Activated naive CD4-positive, alpha-beta T cell (primary cell): ENCODE measurements at regions not wholly inside any gene's neighbourhood (a gene's known extent, or its start where the extent isn't known, plus 50 kb on each side); places are given as distances from the start of the nearest gene placed in this dataset.
"Not testable (repeated sequence)": the region's sequence is repeated elsewhere in the genome, so short reads cannot be mapped to it uniquely, and the experiment has no call there.

Experiments used
- DNase-seq, 4 experiments: peaks; one replicate each; lab custom pipeline; 2025; lab: John Stamatoyannopoulos, UW

GRCh38 chr13:65154661-65155447, 2075.3 kb downstream of the PCDH9 start:
- DNase-seq, result no peak

GRCh38 chr13:65149687-65150086, 2080.4 kb downstream of the PCDH9 start:
- DNase-seq, result no peak

- no peak for DNase-seq
Observed at GRCh38 chr13:65143920-65144319, 2086.2 kb downstream of the PCDH9 start.

GRCh38 chr13:65133094-65133493, 2097.0 kb downstream of the PCDH9 start:
- DNase-seq, result no peak

GRCh38 chr13:65125236-65125635, 2104.9 kb downstream of the PCDH9 start:
- DNase-seq, result no peak

- DNase-seq, result no peak
Observed at GRCh38 chr13:65112531-65112941, 2117.6 kb downstream of the PCDH9 start.

GRCh38 chr13:65112123-65112522, 2118.0 kb downstream of the PCDH9 start:
- no peak for DNase-seq

GRCh38 chr13:65111223-65111622, 2118.9 kb downstream of the PCDH9 start:
- no peak for DNase-seq

- not testable (repeated sequence) for DNase-seq
Observed at GRCh38 chr13:65104436-65104835, 2125.7 kb downstream of the PCDH9 start.

- DNase-seq, result no peak
Observed at GRCh38 chr13:65103351-65103750, 2126.8 kb downstream of the PCDH9 start.

GRCh38 chr13:65095161-65096082, 2134.7 kb downstream of the PCDH9 start:
- no peak for DNase-seq

GRCh38 chr13:65093357-65093756, 2136.8 kb downstream of the PCDH9 start:
- no peak for DNase-seq

GRCh38 chr13:65091031-65091430, 2139.1 kb downstream of the PCDH9 start:
- no peak for DNase-seq

- DNase-seq, result no peak
Observed at GRCh38 chr13:65090186-65090585, 2139.9 kb downstream of the PCDH9 start.

- DNase-seq, result no peak
Observed at GRCh38 chr13:65088906-65089305, 2141.2 kb downstream of the PCDH9 start.

GRCh38 chr13:65085977-65086376, 2144.2 kb downstream of the PCDH9 start:
- no peak for DNase-seq

- DNase-seq, result no peak
Observed at GRCh38 chr13:65074248-65074647, 2155.9 kb downstream of the PCDH9 start.

GRCh38 chr13:65064967-65065366, 2165.2 kb downstream of the PCDH9 start:
- DNase-seq, result no peak

GRCh38 chr13:65063753-65064152, 2166.4 kb downstream of the PCDH9 start:
- no peak for DNase-seq

- DNase-seq, result no peak
Observed at GRCh38 chr13:65057986-65058385, 2172.2 kb downstream of the PCDH9 start.

GRCh38 chr13:65054277-65054676, 2175.9 kb downstream of the PCDH9 start:
- no peak for DNase-seq

GRCh38 chr13:65036999-65037398, 2193.1 kb downstream of the PCDH9 start:
- DNase-seq, result no peak

GRCh38 chr13:65035302-65035701, 2194.8 kb downstream of the PCDH9 start:
- DNase-seq, result no peak
